PC-9 (cell line): ENCODE measurements at regions not wholly inside any gene's neighbourhood (a gene's known extent, or its start where the extent isn't known, plus 50 kb on each side); places are given as distances from the start of the nearest gene placed in this dataset.

Source experiments
- EZH2 ChIP-seq: fragments of 200-600 bp; sonication (generic); IDR thresholded peaks from 2 replicates; pipeline ENCODE4 v1.8.0; 2017; ENCODE audit warnings: antibody characterized with exemption, low read depth
- TF ChIP-seq, protein P1 (sequence below): fragments of 200-600 bp; sonication (generic); conservative IDR thresholded peaks from 2 replicates; pipeline ENCODE4 v1.6.1; 2017; ENCODE audit warnings: mixed run types, antibody characterized with exemption, mild to moderate bottlenecking, moderate library complexity

DNA sequence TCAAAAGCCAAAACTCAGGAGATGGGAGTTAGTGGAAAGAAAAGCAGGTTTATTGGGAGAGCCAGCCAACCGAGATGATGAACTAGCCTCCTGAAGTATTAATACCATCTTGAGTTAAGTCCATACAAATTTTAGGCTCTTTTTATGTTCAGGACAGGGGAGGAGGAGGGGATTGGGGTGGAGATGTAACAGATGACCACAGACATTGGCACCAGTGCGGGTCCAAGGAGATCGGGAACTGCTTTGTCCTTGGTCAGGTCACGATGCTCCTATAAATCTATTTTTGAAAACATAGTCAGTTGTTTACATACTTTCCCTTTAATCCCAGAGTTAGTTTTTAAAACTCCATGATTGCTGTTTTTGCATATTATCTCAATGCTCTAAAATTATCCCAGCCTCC is 219.6 kb downstream of the ANKRD60 start:
- TF ChIP-seq, protein P1, sequence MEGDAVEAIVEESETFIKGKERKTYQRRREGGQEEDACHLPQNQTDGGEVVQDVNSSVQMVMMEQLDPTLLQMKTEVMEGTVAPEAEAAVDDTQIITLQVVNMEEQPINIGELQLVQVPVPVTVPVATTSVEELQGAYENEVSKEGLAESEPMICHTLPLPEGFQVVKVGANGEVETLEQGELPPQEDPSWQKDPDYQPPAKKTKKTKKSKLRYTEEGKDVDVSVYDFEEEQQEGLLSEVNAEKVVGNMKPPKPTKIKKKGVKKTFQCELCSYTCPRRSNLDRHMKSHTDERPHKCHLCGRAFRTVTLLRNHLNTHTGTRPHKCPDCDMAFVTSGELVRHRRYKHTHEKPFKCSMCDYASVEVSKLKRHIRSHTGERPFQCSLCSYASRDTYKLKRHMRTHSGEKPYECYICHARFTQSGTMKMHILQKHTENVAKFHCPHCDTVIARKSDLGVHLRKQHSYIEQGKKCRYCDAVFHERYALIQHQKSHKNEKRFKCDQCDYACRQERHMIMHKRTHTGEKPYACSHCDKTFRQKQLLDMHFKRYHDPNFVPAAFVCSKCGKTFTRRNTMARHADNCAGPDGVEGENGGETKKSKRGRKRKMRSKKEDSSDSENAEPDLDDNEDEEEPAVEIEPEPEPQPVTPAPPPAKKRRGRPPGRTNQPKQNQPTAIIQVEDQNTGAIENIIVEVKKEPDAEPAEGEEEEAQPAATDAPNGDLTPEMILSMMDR: no peak
- TF ChIP-seq EZH2: no peak
